ENCODE measurements at regions not wholly inside any gene's neighbourhood (a gene's known extent, or its start where the extent isn't known, plus 50 kb on each side); places are given as distances from the start of the nearest gene placed in this dataset.
A peak's percentile ranks its signal among the peaks of the same experiment; 100 is the strongest.

DNA sequence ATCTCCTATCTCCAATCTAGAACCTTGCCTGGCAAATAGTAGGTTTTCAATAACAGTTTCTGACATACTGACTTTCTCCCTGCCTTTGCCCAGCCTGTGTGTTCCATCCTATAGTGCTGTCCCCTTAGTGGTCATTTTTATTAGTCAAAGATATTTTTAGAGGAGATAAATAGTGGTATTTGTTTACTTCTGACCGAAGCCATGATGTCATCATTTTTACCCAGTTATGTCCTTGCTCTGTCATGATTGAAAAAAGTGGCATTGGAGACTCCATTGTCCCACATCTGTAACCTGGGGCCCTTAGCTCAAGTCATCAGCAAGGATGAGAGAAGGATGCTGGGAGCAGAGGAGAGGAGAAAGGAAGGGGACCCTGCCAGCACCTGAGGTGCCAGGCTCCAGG, 80.6 kb upstream of the ATP2B2 start:
- DNase-seq = no peak

DNA sequence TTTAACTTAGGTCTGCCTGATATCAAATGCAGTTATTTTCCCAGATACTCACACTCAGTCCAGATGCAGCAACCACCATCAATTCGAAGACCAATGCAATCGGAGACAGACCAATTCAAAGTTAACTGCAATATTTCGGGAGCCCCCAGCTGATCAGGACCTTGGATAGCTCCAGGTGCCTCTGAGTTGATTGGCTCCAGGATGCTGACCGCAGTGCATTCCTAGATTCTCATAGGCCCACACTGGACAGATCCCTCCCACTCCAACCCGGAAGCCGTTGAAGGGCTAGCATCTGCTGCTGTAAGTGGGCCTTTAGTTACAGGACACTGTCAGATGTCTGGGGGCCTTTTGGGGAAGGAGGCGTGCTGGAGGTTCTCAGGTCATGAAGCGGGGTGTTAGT, 89.5 kb upstream of the ATP2B2 start:
- peak; percentile 83 for DNase-seq

DNA sequence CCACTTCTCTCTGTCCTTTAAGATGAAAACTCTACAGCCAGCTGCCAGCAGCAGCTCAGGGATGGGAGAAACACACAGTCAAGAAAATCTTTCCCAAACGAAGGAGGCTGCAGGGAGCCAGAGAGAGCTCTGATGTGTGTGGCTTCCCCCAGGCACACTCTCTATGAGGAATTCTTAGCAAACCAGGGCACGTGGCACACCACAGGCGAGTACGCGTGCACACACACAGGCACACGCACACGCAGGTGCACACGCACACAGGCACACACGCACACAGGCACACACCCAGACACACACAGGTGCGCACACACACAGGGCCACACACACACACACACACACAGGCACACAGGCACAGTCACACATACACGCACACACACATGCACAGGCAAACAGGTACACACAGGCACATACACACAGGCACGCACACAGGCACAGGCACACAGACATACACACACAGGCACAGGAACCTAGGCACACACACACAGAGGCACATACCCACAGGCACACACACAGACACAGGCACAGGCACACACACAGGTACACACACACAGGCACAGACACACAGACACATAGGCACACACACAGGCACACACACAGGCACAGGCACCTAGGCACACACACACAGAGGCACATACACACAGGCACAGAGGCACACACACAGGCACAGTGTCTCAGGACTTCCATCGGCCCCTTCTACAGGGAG, 91.5 kb upstream of the ATP2B2 start:
- no peak for DNase-seq

GRCh38 chr3:10597733-10598132, 92.3 kb upstream of the ATP2B2 start:
- DNase-seq = no peak

DNA sequence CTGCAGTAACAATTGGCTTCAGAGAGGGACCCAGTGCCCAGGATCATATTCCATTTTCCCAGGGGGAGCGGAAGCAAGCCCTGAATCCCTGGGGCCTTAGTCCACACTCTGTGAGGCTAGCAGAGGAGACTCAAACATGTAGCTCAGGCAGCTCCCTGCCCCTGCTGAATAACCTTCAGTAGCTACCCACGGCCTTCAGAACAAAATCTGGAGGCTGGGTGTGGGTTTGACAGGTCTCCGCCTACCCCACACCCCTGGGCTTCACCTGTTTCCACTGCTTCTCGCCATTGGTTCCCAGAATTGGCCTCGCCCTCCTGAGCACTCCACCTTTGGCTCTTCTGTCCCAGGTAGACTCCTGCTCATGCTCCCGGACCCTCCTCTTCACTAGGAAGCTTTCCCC, 93.6 kb upstream of the ATP2B2 start:
- no peak for DNase-seq

GRCh38 chr3:10599444-10599843, 94.1 kb upstream of the ATP2B2 start:
- DNase-seq = no peak

GRCh38 chr3:10600296-10600714, 94.9 kb upstream of the ATP2B2 start:
- DNase-seq = no peak

DNA sequence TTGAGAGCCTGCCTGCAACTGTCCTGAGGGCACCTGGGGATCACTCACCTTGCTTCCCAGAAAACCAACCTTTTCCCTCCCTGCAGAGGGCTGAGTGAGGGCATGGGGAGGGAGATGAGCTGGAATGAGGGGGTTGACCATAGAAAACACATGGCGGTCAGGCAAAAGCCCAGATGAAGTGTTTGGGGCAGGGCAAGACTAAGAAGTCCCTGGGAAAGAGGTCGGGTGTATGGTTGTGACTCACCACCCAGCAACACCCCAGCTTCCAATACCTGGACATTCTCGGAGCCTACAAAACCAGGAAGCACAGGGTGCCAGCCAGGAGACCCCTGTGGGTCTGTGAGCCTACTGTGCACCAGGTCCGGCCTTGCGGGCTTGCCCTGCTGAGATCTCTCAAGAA, 95.3 kb upstream of the ATP2B2 start:
- DNase-seq = no peak

DNA sequence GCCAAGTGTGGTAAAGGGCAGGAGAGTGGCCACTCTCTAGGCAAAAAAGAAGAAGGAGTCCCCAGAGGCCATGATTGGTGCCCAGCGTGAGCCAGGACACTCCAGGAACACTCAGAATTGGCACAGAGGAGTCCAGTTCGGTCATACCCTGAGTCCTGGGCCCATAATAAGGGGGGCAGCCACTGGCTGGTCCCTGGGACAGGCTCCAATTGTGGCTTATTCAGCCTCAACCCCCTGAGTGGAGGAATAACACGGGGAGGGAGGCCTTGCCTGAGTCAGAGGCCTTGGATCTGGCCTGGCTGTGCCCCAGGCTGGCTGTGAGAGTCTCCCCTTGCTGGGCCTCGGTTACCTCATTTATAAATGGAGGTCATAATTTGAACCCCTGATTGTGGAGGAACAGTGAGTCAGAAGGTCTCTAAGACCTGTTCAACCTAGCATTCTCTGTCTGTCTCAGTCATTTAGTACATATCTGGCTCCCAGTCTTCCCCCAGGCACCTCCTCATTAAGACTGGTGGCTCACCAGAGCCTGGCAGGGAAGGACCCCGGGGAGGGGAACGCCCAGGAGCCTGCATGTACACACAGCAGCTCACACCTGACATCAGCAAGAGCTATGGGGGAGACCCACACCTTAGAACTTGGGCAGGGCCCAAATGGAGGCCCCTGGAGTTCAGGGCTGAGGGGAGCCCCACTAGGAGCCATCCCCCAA, 95.9 kb upstream of the ATP2B2 start:
- DNase-seq = no peak

GRCh38 chr3:10601857-10602230, 96.5 kb upstream of the ATP2B2 start:
- DNase-seq = no peak

- DNase-seq = no peak
Observed at GRCh38 chr3:10602271-10602670, 96.9 kb upstream of the ATP2B2 start.

DNA sequence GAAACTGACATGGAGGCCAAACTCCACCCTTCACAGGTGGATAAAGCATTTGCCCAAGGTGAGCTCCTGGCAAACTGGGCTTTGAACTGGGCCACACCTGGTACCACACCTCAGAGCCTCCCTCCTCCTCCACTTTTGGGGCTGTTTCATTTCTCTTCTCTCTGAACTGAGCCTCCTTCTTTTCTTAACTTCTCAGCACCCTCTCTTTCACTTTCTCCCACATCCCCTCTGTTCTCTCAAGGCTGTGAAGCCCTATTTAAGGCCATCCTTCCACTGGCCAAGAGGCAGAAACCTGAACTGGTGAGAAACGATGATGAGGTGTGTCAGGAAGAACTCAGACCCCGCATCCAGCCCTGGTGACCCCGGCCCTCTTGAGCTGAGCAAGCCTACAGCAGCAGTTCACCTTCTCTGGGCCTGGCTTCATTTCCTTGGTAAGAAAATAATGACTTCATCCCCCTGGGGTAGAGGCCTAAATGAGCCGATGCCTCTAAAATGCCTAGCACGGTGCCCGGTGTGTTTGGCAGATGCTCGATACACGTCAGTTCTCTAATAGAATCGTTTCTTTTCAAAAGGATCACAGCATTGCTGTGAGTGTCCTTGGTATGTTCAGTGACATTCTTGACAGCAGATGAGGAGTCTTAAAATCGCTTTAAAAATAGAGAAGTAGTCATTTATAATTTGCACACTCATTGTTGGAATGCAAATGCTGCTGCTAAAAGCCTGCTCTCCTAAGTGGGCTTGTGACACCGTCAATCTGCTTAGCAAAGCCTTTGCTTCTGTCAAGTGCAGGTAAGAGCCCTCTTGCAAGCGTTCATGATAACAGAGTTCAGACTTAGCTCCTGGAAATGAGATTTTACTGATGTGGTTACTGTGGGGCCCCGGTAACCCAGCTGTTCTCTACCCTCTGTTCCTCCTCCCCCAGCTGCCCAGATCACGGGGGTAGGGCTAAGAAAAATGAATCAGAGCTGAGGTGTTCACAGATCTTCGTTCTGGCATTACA, 97.7 kb upstream of the ATP2B2 start:
- DNase-seq = peak; percentile 8

GRCh38 chr3:10609134-10609533, 103.7 kb upstream of the ATP2B2 start:
- DNase-seq = no peak

GRCh38 chr3:10614168-10614567, 108.8 kb upstream of the ATP2B2 start:
- DNase-seq = no peak

DNA sequence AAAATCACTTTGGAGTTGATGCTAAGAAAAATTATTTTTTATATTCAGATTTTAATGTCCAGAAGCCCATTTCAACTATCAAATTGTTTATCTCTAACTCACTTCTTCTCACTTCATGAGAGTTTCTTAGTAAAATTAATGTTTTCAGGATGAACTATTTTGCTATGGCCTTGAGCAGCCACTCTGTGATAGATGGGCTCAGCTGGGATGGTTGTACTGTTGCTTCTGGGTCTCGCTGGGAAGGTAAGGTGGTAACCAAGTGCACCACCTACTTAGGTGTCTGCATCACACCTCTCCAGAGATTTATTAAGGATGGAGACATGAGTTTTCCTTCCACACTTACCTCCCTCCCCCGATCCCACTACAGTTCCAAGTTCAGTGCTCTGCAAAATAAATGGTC, 110.3 kb upstream of the ATP2B2 start:
- no peak for DNase-seq

- no peak for DNase-seq
Observed at GRCh38 chr3:10616321-10616720, 110.9 kb upstream of the ATP2B2 start.

DNA sequence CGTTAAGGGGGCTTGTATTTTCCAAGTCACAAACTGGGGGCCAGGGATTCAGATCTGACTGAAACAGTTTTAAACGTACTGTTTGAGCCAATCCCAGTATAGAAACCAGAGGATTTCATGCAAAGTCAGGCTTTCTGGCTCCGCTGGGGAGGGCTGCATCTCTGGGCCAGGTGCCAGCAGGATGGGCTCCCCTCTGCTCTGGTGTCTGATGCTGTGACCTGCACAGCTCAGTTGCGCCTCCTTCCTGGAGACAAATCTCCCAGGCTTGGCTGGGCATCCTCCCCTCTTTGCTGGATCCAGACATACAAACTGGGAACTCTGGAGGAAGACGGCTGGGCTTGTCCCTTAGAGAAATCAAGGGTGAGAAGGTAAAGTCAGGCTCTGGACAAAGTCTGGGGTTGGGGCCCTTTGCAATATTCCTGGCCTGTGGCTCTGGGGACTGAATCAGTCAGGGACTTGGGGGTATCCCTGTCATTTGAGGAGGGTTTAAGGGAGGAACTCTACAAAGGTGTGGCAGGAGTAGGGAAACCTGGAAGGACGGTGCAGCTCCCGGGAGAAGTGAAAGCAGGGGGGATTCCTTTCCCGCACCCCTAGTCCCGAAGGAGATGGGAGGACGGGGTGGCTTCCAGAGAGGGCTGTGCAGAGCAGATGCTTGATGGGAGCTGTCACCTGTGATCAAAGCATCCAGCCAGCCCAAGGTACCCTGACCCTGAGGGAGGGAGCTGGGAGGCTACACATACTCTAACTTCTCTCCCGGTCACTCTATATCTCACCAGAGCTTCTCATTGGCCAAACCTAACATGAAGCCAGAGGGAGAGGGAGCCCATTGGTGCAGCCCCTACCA, 114.8 kb upstream of the ATP2B2 start:
- DNase-seq = peak; percentile 59

DNA sequence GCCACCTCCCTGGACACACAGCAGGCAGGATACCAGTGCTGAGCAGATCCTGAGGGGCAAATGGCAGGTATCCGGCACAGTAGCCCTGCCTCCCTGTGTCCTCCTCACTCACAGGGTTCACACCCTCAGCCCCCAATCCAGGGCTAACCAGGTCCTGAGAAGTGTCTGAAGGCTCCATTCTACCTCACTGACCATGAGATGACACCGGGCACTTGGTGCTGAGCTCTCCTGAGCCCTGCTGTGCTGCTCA, 115.4 kb upstream of the ATP2B2 start:
- no peak for DNase-seq

- no peak for DNase-seq
Observed at GRCh38 chr3:10623578-10624275, 118.3 kb upstream of the ATP2B2 start.

DNA sequence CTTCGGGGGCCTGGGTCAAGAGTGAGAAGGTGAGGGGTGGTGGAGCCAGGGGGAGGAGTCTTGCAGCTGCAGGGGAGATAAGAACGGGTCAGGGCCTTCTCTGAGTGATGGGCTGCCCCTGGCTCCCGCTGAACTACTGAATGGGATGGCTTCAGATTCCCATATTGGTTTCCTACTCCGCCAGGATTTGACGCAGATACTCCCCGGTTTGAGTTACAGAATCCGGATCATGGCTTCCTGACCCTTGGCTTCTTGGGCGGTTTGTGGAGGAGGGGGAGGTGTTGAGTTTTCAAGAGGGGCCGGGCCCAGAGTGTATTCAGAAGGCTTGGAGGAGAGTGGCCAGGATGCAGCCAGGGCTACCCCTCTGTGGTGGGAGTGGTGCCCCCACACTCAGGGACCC, 119.9 kb upstream of the ATP2B2 start:
- DNase-seq = no peak

DNA sequence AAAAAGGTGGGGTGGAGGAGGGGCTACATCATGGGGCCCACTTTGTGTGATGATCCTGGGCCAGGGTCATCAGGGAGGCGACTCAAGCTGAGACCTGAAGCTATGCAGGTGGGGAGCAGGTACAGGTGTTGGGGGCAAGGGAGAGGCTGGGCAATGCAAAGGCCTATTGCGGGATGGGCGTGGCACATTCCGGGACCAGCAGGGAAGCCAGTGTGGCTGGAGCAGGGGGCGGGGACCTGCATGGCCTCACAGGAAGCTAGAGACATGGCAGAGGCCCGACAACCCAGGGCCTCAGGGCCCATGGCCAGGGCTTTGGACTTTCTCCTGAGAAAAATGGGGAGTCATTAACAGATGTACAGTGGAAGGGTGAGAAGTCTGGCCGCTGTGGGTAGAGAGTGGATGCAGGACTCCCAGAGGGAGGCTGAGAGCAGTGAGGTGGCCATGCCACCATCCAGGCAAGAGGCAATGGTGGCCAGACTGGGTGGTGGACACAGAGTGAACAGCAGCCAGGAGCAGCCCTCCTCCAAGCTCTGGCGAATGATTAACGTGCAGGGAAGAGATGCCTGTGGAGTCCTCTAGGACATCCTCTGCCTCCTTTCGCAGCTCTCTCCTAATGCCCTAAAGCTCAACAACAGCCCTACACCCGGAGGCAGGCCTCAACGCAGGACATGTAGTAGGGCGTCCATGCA, 122.6 kb upstream of the ATP2B2 start:
- DNase-seq = no peak
